HG03280 (cell line): ENCODE measurements at regions not wholly inside any gene's neighbourhood (a gene's known extent, or its start where the extent isn't known, plus 50 kb on each side); places are given as distances from the start of the nearest gene placed in this dataset.

Source experiments
- ATAC-seq: cut with Tn5 transposase; IDR thresholded peaks from one replicate; pipeline ENCODE4 v1.9.1; 2021; ENCODE audit warnings: mild to moderate bottlenecking, moderate library complexity; ENCODE audit not compliant: unreplicated experiment

DNA sequence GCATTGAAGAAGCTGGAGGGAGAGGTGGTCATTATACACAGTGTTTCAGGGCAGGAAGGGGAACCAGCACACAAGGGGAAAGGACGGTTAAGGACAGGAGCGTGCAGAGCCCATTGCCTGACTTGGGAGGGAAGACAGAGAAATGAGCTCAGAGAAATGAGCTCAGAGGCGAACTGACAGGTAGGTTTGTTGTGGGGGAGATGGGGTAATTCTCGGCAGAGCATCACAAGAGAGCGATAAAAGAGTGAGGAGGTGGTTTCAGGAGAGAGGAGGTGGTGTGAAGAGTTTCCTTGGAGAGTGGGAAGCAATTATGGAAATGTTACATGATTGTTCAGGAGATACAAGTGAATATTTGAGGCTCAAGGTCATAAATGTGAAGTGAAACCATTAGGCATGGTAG lies 61.0 kb downstream of the MRGPRX1 start:
- no peak for ATAC-seq

DNA sequence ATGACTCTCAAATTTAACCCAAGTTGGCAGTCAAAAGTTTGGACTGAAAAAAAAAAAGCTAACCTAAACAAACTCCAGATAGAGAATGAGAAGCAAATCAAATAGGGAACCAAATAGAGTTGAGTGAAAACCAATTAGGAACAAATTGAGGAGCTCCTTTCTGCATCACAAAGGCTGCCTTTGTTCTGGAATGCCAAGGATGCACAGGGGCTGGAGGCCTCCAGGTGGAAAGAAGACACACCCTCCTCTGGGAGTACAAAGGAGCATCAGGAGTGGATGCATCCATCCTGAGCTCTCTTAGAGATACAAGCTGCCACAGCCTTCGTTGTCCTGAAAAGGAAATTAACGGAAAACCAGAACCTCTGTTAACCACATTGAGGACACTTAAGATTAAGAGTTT lies 73.3 kb downstream of the MRGPRX1 start:
- no peak for ATAC-seq

DNA sequence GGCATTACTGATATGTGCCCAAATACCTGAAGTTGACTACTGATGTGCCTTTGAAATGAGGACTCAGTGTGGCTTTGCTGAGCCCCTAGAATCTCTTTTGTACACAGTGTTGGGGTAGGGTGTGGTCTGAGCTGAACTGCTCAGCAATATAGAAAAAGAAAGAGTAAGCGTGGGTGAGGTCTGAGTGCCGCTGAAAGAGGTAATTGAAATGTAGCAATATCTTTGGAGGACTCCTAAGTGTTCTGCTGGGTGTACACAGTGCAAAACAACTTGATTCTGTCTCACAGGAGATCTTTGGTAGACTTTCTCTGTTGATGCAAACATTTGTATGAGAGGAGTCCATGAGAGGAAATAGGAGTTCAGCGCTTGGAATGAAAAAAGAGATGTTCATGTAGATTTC lies 73.7 kb upstream of the PTPN5 start:
- no peak for ATAC-seq

DNA sequence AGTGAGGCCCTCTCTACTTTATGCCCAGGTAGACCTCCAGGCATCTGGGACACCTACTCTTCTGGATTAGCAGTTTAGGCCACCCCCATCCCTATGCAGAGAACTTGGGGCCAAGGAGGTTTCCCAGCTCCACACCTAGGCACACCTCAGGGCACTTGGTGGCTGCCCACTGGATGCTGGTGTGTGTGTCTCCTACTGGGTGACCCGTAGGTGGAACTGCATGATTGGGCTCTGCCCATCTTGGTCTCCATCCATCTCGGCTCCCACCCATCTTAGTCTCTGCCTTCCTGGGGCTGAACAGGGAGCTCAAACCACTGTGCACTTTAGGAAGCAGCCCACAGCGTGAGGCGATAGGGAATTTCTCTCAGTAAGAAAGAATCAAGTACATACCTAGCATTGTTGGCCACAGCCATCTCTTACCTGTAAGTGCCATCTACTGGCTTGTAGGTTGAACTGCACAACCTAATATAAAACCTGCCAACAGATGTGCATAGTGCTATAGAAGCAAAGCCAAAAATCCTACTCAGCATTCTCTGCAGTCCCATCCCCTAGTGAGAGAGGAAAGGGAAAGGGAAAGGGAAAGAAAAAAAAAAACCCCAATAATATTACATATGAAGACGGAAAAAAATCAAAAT lies 61.6 kb upstream of the PTPN5 start:
- peak; percentile 70 for ATAC-seq

DNA sequence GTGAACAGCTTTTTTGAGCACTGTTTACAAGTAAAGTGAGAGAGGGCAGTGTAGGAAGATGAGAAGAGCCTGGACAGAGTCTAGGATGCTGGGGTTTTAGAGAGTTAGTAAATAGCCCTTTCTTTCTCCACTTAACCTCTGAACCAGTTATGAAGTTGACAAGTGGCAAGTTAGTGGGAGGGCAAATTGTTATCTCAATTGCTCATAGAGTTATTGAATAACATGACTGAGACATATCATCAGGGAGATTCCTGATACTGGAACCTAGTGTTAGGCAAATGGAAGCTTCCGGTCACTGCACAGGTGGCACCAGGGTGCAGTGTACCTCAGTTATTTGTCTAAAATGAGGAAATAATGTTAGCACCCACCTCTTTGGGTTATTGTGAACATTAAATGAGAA lies 57.8 kb upstream of the PTPN5 start:
- ATAC-seq = no peak

DNA sequence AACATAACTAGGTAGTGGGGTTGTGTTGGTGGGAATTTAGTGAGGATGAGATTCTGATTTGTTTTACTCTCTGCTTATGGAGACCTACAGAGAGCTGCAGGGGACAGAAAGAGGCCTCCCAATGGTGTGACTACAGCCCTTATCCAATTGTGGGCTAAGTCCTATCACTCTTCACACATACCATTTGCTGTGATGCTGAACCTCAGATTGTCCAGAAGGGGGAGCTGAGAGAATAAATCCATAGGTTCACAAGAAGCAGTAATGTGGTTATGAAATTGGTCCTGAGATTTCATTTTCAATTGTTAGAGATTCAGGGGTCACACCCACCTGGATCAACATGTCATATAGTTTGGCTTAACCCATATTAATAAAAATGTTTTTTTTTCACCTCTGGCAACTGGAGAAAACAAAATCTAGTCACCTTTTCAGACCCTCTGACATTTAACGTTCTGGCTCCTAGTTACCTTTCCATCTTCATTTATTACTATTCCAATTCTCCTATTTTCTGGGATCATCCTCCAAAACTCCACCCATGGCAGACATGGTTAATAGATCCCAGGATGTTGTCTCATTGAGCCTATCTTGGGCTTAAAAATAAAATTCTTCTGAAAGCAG lies 53.3 kb upstream of the PTPN5 start:
- ATAC-seq = peak; percentile 65
